Bronchial epithelial cell (primary cell): ENCODE measurements at regions not wholly inside any gene's neighbourhood (a gene's known extent, or its start where the extent isn't known, plus 50 kb on each side); places are given as distances from the start of the nearest gene placed in this dataset.

Experiments
- DNase-seq: peaks from one replicate; pipeline ENCODE4 v3.0.0-alpha.2; 2010; ENCODE audit warnings: low read depth
- FAIRE-seq: peaks from 2 replicates; lab custom pipeline; 2011; peaks lifted over from hg19 to GRCh38; lab: Jason Lieb, UNC
- H3K27me3 ChIP-seq: 2 replicates; pipeline ENCODE4 v1.5.1; 2011; ENCODE audit warnings: low read length; ENCODE audit not compliant: control insufficient read depth, insufficient read depth
- H3K36me3 ChIP-seq: 2 replicates; pipeline ENCODE4 v1.5.1; 2011; ENCODE audit warnings: low read length; ENCODE audit not compliant: control insufficient read depth, insufficient read depth
- H3K4me3 ChIP-seq: 2 replicates; pipeline ENCODE4 v1.5.1; 2011; ENCODE audit warnings: mild to moderate bottlenecking, low read depth, low read length, control low read depth
- CTCF ChIP-seq: IDR thresholded peaks from 2 replicates; pipeline ENCODE4 v1.5.1; 2011; ENCODE audit warnings: mild to moderate bottlenecking, moderate library complexity, low read length, control low read depth, inconsistent platforms; ENCODE audit not compliant: insufficient read depth, severe bottlenecking

- H3K4me3 ChIP-seq = no peak overlapping the region
- H3K27me3 ChIP-seq = no peaks in the 10 kb centered on the region
- H3K36me3 ChIP-seq = no peaks in the 10 kb centered on the region
- TF ChIP-seq CTCF = no peak
- FAIRE-seq = no peak
- no peak for DNase-seq
Measured at GRCh38 chr10:1920127-1920526, 182.8 kb upstream of the ADARB2 start.

GRCh38 chr10:1911771-1912170 is 174.4 kb upstream of the ADARB2 start:
- TF ChIP-seq CTCF = no peak
- Histone ChIP-seq H3K36me3 (no peaks in the 10 kb centered on the region), H3K4me3 (no peak overlapping the region), H3K27me3 (no peaks in the 10 kb centered on the region)
- no peak for DNase-seq
- no peak for FAIRE-seq

- no peak for DNase-seq
- Histone ChIP-seq H3K4me3 (no peak overlapping the region), H3K36me3 (no peaks in the 10 kb centered on the region), H3K27me3 (no peaks in the 10 kb centered on the region)
- no peak for TF ChIP-seq CTCF
- FAIRE-seq = no peak
Measured at GRCh38 chr10:1903982-1904381, 166.7 kb upstream of the ADARB2 start.

- Histone ChIP-seq H3K4me3 (no peak overlapping the region), H3K27me3 (no peaks in the 10 kb centered on the region), H3K36me3 (no peaks in the 10 kb centered on the region)
- no peak for TF ChIP-seq CTCF
- DNase-seq (no peak), FAIRE-seq (no peak)
Measured at GRCh38 chr10:1896153-1896552, 158.8 kb upstream of the ADARB2 start.

GRCh38 chr10:1895691-1896090 is 158.4 kb upstream of the ADARB2 start:
- DNase-seq (no peak), FAIRE-seq (no peak)
- Histone ChIP-seq H3K4me3 (no peak overlapping the region), H3K36me3 (no peaks in the 10 kb centered on the region), H3K27me3 (no peaks in the 10 kb centered on the region)
- no peak for TF ChIP-seq CTCF

GRCh38 chr10:1894912-1895311 is 157.6 kb upstream of the ADARB2 start:
- H3K36me3 ChIP-seq = no peaks in the 10 kb centered on the region
- FAIRE-seq = no peak

More at GRCh38 chr10:1894912-1895311, 157.6 kb upstream of the ADARB2 start:
- H3K27me3 ChIP-seq = no peaks in the 10 kb centered on the region
- H3K4me3 ChIP-seq = no peak overlapping the region
- TF ChIP-seq CTCF = no peak
- DNase-seq = no peak
